Fibroblast of upper back skin (primary cell): ENCODE measurements at regions not wholly inside any gene's neighbourhood (a gene's known extent, or its start where the extent isn't known, plus 50 kb on each side); places are given as distances from the start of the nearest gene placed in this dataset.

ENCODE experiments used
- DNase-seq: peaks from one replicate; pipeline ENCODE4 v3.0.0-alpha.2; 2013

GRCh38 chr13:82661126-82661525, 1221.1 kb downstream of the SLITRK1 start:
- DNase-seq = no peak

GRCh38 chr13:82658811-82659210, 1223.5 kb downstream of the SLITRK1 start:
- no peak for DNase-seq

- no peak for DNase-seq
Measured at GRCh38 chr13:82657471-82657870, 1224.8 kb downstream of the SLITRK1 start.

- DNase-seq = peak; percentile 15
Measured at GRCh38 chr13:82654861-82655855, 1227.1 kb downstream of the SLITRK1 start.

GRCh38 chr13:82654143-82654542, 1228.1 kb downstream of the SLITRK1 start:
- no peak for DNase-seq

- DNase-seq = no peak
Measured at GRCh38 chr13:82647540-82647939, 1234.7 kb downstream of the SLITRK1 start.

GRCh38 chr13:82636119-82636518, 1246.2 kb downstream of the SLITRK1 start:
- no peak for DNase-seq

GRCh38 chr13:82634946-82635345, 1247.3 kb downstream of the SLITRK1 start:
- no peak for DNase-seq

GRCh38 chr13:82627183-82627582, 1255.1 kb downstream of the SLITRK1 start:
- peak; percentile 13 for DNase-seq

GRCh38 chr13:82625717-82626116, 1256.6 kb downstream of the SLITRK1 start:
- DNase-seq = no peak

GRCh38 chr13:82615043-82615442, 1267.2 kb downstream of the SLITRK1 start:
- no peak for DNase-seq

- no peak for DNase-seq
Measured at GRCh38 chr13:82614086-82614485, 1268.2 kb downstream of the SLITRK1 start.

- no peak for DNase-seq
Measured at GRCh38 chr13:82606008-82606407, 1276.3 kb downstream of the SLITRK1 start.

- no peak for DNase-seq
Measured at GRCh38 chr13:82597747-82598146, 1284.5 kb downstream of the SLITRK1 start.

GRCh38 chr13:82593239-82593638, 1289.0 kb downstream of the SLITRK1 start:
- DNase-seq = no peak

- DNase-seq = peak; percentile 21
Measured at GRCh38 chr13:82571653-82572052, 1310.6 kb downstream of the SLITRK1 start.

GRCh38 chr13:82569581-82569980, 1312.7 kb downstream of the SLITRK1 start:
- DNase-seq = peak; percentile 22

GRCh38 chr13:82566864-82567263, 1315.4 kb downstream of the SLITRK1 start:
- no peak for DNase-seq

- no peak for DNase-seq
Measured at GRCh38 chr13:82565201-82565600, 1317.1 kb downstream of the SLITRK1 start.

GRCh38 chr13:82560889-82561288, 1321.4 kb downstream of the SLITRK1 start:
- DNase-seq = no peak

GRCh38 chr13:82522872-82523271, 1359.4 kb downstream of the SLITRK1 start:
- no peak for DNase-seq

GRCh38 chr13:82506805-82507414, 1375.4 kb downstream of the SLITRK1 start:
- DNase-seq = no peak

GRCh38 chr13:82501834-82502233, 1380.4 kb downstream of the SLITRK1 start:
- DNase-seq = no peak

GRCh38 chr13:82480415-82480814, 1401.9 kb downstream of the SLITRK1 start:
- no peak for DNase-seq
